SJSA1 (cell line): ENCODE measurements at regions not wholly inside any gene's neighbourhood (a gene's known extent, or its start where the extent isn't known, plus 50 kb on each side); places are given as distances from the start of the nearest gene placed in this dataset.
"Not testable (repeated sequence)": the region's sequence is repeated elsewhere in the genome, so short reads cannot be mapped to it uniquely, and the experiment has no call there.

Source experiments
- DNase-seq, 2 experiments: peaks; one replicate each; pipeline ENCODE4 v3.0.0-alpha.2; 2015 to 2020; ENCODE audit warnings: low spot score in 2 of 2, low read depth in 1 of 2
- H3K27ac ChIP-seq: fragments of 250-450 bp; sonication (Bioruptor Pico); 2 replicates; pipeline ENCODE4 v1.5.1; 2020; ENCODE audit warnings: mild to moderate bottlenecking, moderate library complexity
- H3K27me3 ChIP-seq: fragments of 250-450 bp; sonication (Bioruptor Pico); replicated peaks from 2 replicates; pipeline ENCODE4 v1.5.1; 2020; ENCODE audit warnings: mild to moderate bottlenecking, moderate library complexity
- H3K36me3 ChIP-seq: fragments of 250-450 bp; sonication (Bioruptor Pico); 2 replicates; pipeline ENCODE4 v1.5.1; 2020; ENCODE audit warnings: mild to moderate bottlenecking
- H3K4me1 ChIP-seq: fragments of 250-450 bp; sonication (Bioruptor Pico); replicated peaks from 2 replicates; pipeline ENCODE4 v1.6.1; 2021; ENCODE audit warnings: mild to moderate bottlenecking
- H3K4me3 ChIP-seq: fragments of 250-450 bp; sonication (Bioruptor Pico); 2 replicates; pipeline ENCODE4 v1.5.1; 2020; ENCODE audit warnings: mild to moderate bottlenecking
- H3K9me3 ChIP-seq: fragments of 250-450 bp; sonication (Bioruptor Pico); replicated peaks from 2 replicates; pipeline ENCODE4 v1.5.1; 2020; ENCODE audit warnings: mild to moderate bottlenecking

GRCh38 chr4:26058537-26058936 lies 144.5 kb downstream of the SMIM20 start:
- no peak overlapping the region for H3K27ac ChIP-seq
- no peaks in the 10 kb centered on the region for H3K9me3 ChIP-seq
- H3K36me3 ChIP-seq: no peaks in the 10 kb centered on the region
- no peaks in the 10 kb centered on the region for H3K27me3 ChIP-seq
- H3K4me3 ChIP-seq: no peak overlapping the region
- DNase-seq: no peak
- H3K4me1 ChIP-seq: peaks cover 9% of the 10 kb centered on the region

GRCh38 chr4:26059391-26060154 lies 145.6 kb downstream of the SMIM20 start:
- Histone ChIP-seq H3K27me3 (no peaks in the 10 kb centered on the region), H3K9me3 (no peaks in the 10 kb centered on the region), H3K4me1 (peaks cover 9% of the 10 kb centered on the region), H3K27ac (no peak overlapping the region), H3K36me3 (no peaks in the 10 kb centered on the region), H3K4me3 (no peak overlapping the region)
- DNase-seq: no peak

- Histone ChIP-seq H3K9me3 (no peaks in the 10 kb centered on the region), H3K4me1 (peaks cover 9% of the 10 kb centered on the region), H3K36me3 (no peaks in the 10 kb centered on the region), H3K27me3 (no peaks in the 10 kb centered on the region), H3K27ac (no peak overlapping the region), H3K4me3 (no peak overlapping the region)
- no peak for DNase-seq
Measured at GRCh38 chr4:26060286-26060685, 146.3 kb downstream of the SMIM20 start.

DNA sequence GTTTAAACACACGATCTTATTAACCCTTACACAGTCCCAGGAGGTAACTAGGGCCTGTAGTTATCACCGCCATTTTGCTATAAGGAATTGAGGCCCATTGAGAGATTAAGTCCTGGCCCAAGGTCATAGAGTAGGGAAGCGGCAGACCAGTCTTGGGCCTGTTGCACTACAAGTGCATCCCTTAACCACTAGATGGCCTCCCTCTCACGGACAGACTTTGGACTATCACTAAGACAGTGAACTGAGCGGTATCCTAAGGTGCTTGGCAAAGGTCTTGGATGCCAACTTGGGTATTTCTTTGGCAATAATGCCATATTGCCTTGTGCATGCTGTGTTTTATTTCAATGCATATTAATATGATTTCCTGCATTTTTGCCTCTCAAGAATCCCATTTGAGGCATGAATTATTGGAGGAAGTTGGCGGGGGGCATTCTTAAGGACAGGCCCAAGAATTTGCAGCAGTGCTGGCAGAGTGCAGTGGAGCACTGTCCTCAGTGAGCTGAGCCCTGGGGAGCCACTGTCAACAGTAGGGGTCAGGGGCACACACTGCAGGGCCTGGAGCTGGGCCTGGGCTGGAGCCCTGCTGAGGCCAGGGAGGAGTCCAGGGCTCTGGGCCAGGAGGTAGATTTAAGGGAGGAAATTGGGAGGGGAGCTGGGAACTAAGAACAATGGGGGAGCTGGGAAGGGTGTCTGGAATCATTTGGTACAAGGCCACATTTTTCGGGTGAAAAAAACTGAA lies 147.4 kb downstream of the SMIM20 start:
- peaks cover 9% of the 10 kb centered on the region for H3K4me1 ChIP-seq
- no peaks in the 10 kb centered on the region for H3K9me3 ChIP-seq
- H3K4me3 ChIP-seq: no peak overlapping the region
- no peak overlapping the region for H3K27ac ChIP-seq
- no peaks in the 10 kb centered on the region for H3K36me3 ChIP-seq
- no peak for DNase-seq
- H3K27me3 ChIP-seq: no peaks in the 10 kb centered on the region

- no peak overlapping the region for H3K27ac ChIP-seq
- H3K27me3 ChIP-seq: no peaks in the 10 kb centered on the region
- no peak overlapping the region for H3K4me3 ChIP-seq
- H3K36me3 ChIP-seq: no peaks in the 10 kb centered on the region
- peaks cover 9% of the 10 kb centered on the region for H3K4me1 ChIP-seq
- DNase-seq: peak in 1 of 2 experiments; percentile 23
- H3K9me3 ChIP-seq: no peaks in the 10 kb centered on the region
Measured at GRCh38 chr4:26062215-26062614, 148.2 kb downstream of the SMIM20 start.

GRCh38 chr4:26064009-26064408 lies 150.0 kb downstream of the SMIM20 start:
- H3K4me3 ChIP-seq, H3K27me3 ChIP-seq, H3K27ac ChIP-seq, H3K36me3 ChIP-seq, DNase-seq, H3K9me3 ChIP-seq, H3K4me1 ChIP-seq: not testable (repeated sequence)

DNA sequence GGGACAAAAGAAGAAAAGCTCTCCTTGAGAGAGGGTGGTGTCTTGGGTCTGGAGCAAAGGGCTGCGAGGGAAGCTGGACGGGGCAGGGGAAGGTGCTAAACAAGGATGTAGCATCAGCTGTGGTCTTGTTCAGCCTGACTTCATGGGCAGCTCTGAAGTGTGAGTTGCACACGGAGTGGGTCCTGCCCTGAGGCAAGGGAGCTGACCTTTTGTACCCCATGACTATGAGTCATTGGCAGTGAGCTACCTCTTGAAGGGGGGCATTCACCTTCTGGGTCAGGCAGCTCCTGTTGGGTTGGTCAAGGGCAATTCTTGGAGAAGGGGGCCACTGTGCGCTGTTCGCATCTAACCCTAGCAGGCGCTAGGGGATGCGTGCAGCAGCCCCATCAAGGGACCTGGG lies 151.8 kb downstream of the SMIM20 start:
- Histone ChIP-seq H3K27ac (no peak overlapping the region), H3K9me3 (no peaks in the 10 kb centered on the region), H3K36me3 (no peaks in the 10 kb centered on the region), H3K4me3 (no peak overlapping the region), H3K27me3 (no peaks in the 10 kb centered on the region), H3K4me1 (peaks cover 9% of the 10 kb centered on the region)
- no peak for DNase-seq

GRCh38 chr4:26067035-26067434 lies 153.0 kb downstream of the SMIM20 start:
- Histone ChIP-seq H3K4me1 (peaks cover 6% of the 10 kb centered on the region), H3K27ac (no peak overlapping the region), H3K36me3 (no peaks in the 10 kb centered on the region), H3K9me3 (no peaks in the 10 kb centered on the region), H3K4me3 (no peak overlapping the region), H3K27me3 (no peaks in the 10 kb centered on the region)
- no peak for DNase-seq

- Histone ChIP-seq H3K4me3 (no peak overlapping the region), H3K4me1 (no peaks in the 10 kb centered on the region), H3K36me3 (no peaks in the 10 kb centered on the region), H3K9me3 (no peaks in the 10 kb centered on the region), H3K27ac (no peak overlapping the region), H3K27me3 (no peaks in the 10 kb centered on the region)
- no peak for DNase-seq
Measured at GRCh38 chr4:26069218-26069617, 155.2 kb downstream of the SMIM20 start.

- no peak overlapping the region for H3K4me3 ChIP-seq
Measured at GRCh38 chr4:26071688-26072087, 157.7 kb downstream of the SMIM20 start.

GRCh38 chr4:26073886-26074560 lies 160.0 kb downstream of the SMIM20 start:
- Histone ChIP-seq H3K36me3 (no peaks in the 10 kb centered on the region), H3K27ac (no peak overlapping the region), H3K4me3 (no peak overlapping the region), H3K27me3 (no peaks in the 10 kb centered on the region), H3K9me3 (no peaks in the 10 kb centered on the region), H3K4me1 (no peaks in the 10 kb centered on the region)
- no peak for DNase-seq

More at GRCh38 chr4:26071688-26072087, 157.7 kb downstream of the SMIM20 start:
- Histone ChIP-seq H3K27ac (no peak overlapping the region), H3K27me3 (no peaks in the 10 kb centered on the region), H3K36me3 (no peaks in the 10 kb centered on the region), H3K9me3 (no peaks in the 10 kb centered on the region), H3K4me1 (no peaks in the 10 kb centered on the region)
- DNase-seq: no peak

- H3K27ac ChIP-seq: no peak overlapping the region
- no peaks in the 10 kb centered on the region for H3K4me1 ChIP-seq
- H3K36me3 ChIP-seq: no peaks in the 10 kb centered on the region
- no peak overlapping the region for H3K4me3 ChIP-seq
- no peaks in the 10 kb centered on the region for H3K9me3 ChIP-seq
- H3K27me3 ChIP-seq: no peaks in the 10 kb centered on the region
- DNase-seq: no peak
Measured at GRCh38 chr4:26074712-26075430, 160.9 kb downstream of the SMIM20 start.

GRCh38 chr4:26075583-26075982 lies 161.6 kb downstream of the SMIM20 start:
- Histone ChIP-seq H3K27ac (no peak overlapping the region), H3K4me3 (no peak overlapping the region), H3K9me3 (no peaks in the 10 kb centered on the region), H3K4me1 (no peaks in the 10 kb centered on the region), H3K36me3 (no peaks in the 10 kb centered on the region), H3K27me3 (no peaks in the 10 kb centered on the region)
- no peak for DNase-seq
